NCI-H2171 treated with DMSO at 0.1 percent for 48 hours (cell line): ENCODE measurements at regions not wholly inside any gene's neighbourhood (a gene's known extent, or its start where the extent isn't known, plus 50 kb on each side); places are given as distances from the start of the nearest gene placed in this dataset.
"Not testable (repeated sequence)": the region's sequence is repeated elsewhere in the genome, so short reads cannot be mapped to it uniquely, and the experiment has no call there.

Experiments used
- DNase-seq: peaks from one replicate; lab custom pipeline; 2025; lab: John Stamatoyannopoulos, UW

- no peak for DNase-seq
Measured at GRCh38 chr11:92168936-92169335, 55.7 kb upstream of the FAT3 start.

- no peak for DNase-seq
Measured at GRCh38 chr11:92167571-92167970, 57.0 kb upstream of the FAT3 start.

- DNase-seq = no peak
Measured at GRCh38 chr11:92166335-92166734, 58.3 kb upstream of the FAT3 start.

- no peak for DNase-seq
Measured at GRCh38 chr11:92163879-92164278, 60.7 kb upstream of the FAT3 start.

- no peak for DNase-seq
Measured at GRCh38 chr11:92162776-92163175, 61.8 kb upstream of the FAT3 start.

GRCh38 chr11:92159931-92160330 lies 64.7 kb upstream of the FAT3 start:
- no peak for DNase-seq

- DNase-seq = not testable (repeated sequence)
Measured at GRCh38 chr11:92157390-92157789, 67.2 kb upstream of the FAT3 start.

- DNase-seq = no peak
Measured at GRCh38 chr11:92154611-92155010, 70.0 kb upstream of the FAT3 start.

GRCh38 chr11:92154110-92154509 lies 70.5 kb upstream of the FAT3 start:
- DNase-seq = no peak

GRCh38 chr11:92153542-92153941 lies 71.1 kb upstream of the FAT3 start:
- no peak for DNase-seq

GRCh38 chr11:92152245-92152644 lies 72.4 kb upstream of the FAT3 start:
- DNase-seq = no peak

GRCh38 chr11:92149996-92150395 lies 74.6 kb upstream of the FAT3 start:
- no peak for DNase-seq

GRCh38 chr11:92141725-92142124 lies 82.9 kb upstream of the FAT3 start:
- DNase-seq = no peak

GRCh38 chr11:92141159-92141558 lies 83.5 kb upstream of the FAT3 start:
- DNase-seq = no peak

- DNase-seq = no peak
Measured at GRCh38 chr11:92140021-92140420, 84.6 kb upstream of the FAT3 start.

GRCh38 chr11:92138296-92138695 lies 86.3 kb upstream of the FAT3 start:
- DNase-seq = no peak

- DNase-seq = no peak
Measured at GRCh38 chr11:92137747-92138146, 86.9 kb upstream of the FAT3 start.

- DNase-seq = no peak
Measured at GRCh38 chr11:92136797-92137196, 87.8 kb upstream of the FAT3 start.

- DNase-seq = no peak
Measured at GRCh38 chr11:92131289-92131865, 93.2 kb upstream of the FAT3 start.

- DNase-seq = no peak
Measured at GRCh38 chr11:92130421-92130831, 94.2 kb upstream of the FAT3 start.

GRCh38 chr11:92129811-92130210 lies 94.8 kb upstream of the FAT3 start:
- DNase-seq = no peak

GRCh38 chr11:92128026-92128425 lies 96.6 kb upstream of the FAT3 start:
- no peak for DNase-seq

GRCh38 chr11:92125321-92125720 lies 99.3 kb upstream of the FAT3 start:
- no peak for DNase-seq

GRCh38 chr11:92123540-92123939 lies 101.1 kb upstream of the FAT3 start:
- no peak for DNase-seq

GRCh38 chr11:92122561-92122960 lies 102.1 kb upstream of the FAT3 start:
- no peak for DNase-seq
